ENCODE measurements at regions not wholly inside any gene's neighbourhood (a gene's known extent, or its start where the extent isn't known, plus 50 kb on each side); places are given as distances from the start of the nearest gene placed in this dataset.

- TF ChIP-seq CTCF (conservative IDR thresholded peaks at IDR 0.05; ENCODE audit: low read length) (no peak), EZH2phosphoT487 (IDR thresholded peaks at IDR 0.05; ENCODE audit: borderline replicate concordance) (no peak)
Observed at GRCh38 chr3:102106416-102107097, 257.2 kb downstream of the NFKBIZ start.

Measured in Loucy (cell line).